HepG2 (cell line): ENCODE measurements at regions not wholly inside any gene's neighbourhood (a gene's known extent, or its start where the extent isn't known, plus 50 kb on each side); places are given as distances from the start of the nearest gene placed in this dataset.

Experiments used
- ATAC-seq: fragments of 200-7000 bp; cut with Tn5 transposase; 3 replicates; pipeline ENCODE4 v1.9.1; 2020; ENCODE audit warnings: mild to moderate bottlenecking, moderate library complexity
- BruUV-seq: library from RNA; stranded (reverse); fragments of 400-500 nt; replicated peaks from 2 replicates; lab custom pipeline; 2021; lab: Mats Ljungman, UMichigan
- CTCF ChIA-PET: fragments of 300-600 bp; formaldehyde crosslinking; extraction: SDS; loops from one replicate; lab custom pipeline; 2021; ENCODE audit warnings: low total read pairs, inconsistent platforms, low intra/inter-chr PET ratio; lab: Yijun Ruan, JAX
- POLR2A ChIA-PET: fragments of 350-600 bp; sonication (Branson Sonifier 250); formaldehyde crosslinking; loops from one replicate; lab custom pipeline; 2020; ENCODE audit warnings: antibody characterized with exemption, inconsistent platforms; lab: Yijun Ruan, JAX
- DNase-seq: peaks from one replicate; pipeline ENCODE4 v3.0.0-alpha.2; 2015; ENCODE audit warnings: low spot score
- FAIRE-seq: peaks from 3 replicates; lab custom pipeline; 2011; peaks lifted over from hg19 to GRCh38; lab: Jason Lieb, UNC
- H2AFZ ChIP-seq: one replicate; pipeline ENCODE4 v1.6.1; 2011; ENCODE audit warnings: low read length, inconsistent platforms
- H3K27ac ChIP-seq: fragments of 300-600 bp; 3 replicates; pipeline ENCODE4 v1.8.0; 2011; ENCODE audit warnings: mixed run types, mild to moderate bottlenecking, mixed read lengths, low read length, inconsistent platforms; ENCODE audit not compliant: insufficient read depth; ENCODE audit errors: extremely low read length
- H3K27me3 ChIP-seq, 2 experiments: fragments of 200-600 bp in 1 of 2; 2 replicates in 1 of 2; 3 replicates in 1 of 2; pipeline versions ENCODE4 v1.6.0 to v1.8.0; 2011; ENCODE audit warnings: low read length in 2 of 2, mild to moderate bottlenecking in 2 of 2, moderate library complexity in 2 of 2, inconsistent platforms in 1 of 2; ENCODE audit not compliant: insufficient read depth in 2 of 2, control insufficient read depth in 1 of 2
- H3K36me3 ChIP-seq, 2 experiments: fragments of 200-600 bp in 1 of 2; replicated peaks in 1 of 2; 2 replicates in 1 of 2; 3 replicates in 1 of 2; pipeline versions ENCODE4 v1.5.1 to v1.8.0; 2011; ENCODE audit warnings: low read length in 2 of 2, inconsistent platforms in 1 of 2; ENCODE audit not compliant: insufficient read depth in 2 of 2, control insufficient read depth in 1 of 2
- H3K4me1 ChIP-seq: 2 replicates; pipeline ENCODE4 v1.5.1; 2012; ENCODE audit warnings: low read length, inconsistent platforms; ENCODE audit not compliant: insufficient read depth
- H3K4me2 ChIP-seq: 2 replicates; pipeline ENCODE4 v1.6.0; 2011; ENCODE audit warnings: low read depth, low read length, inconsistent platforms
- H3K4me3 ChIP-seq, 3 experiments: fragments of 200-600 bp in 1 of 3; sonication (generic), shearing (Covaris generic) in 1 of 3; replicated peaks in 1 of 3; 2 replicates each; pipeline ENCODE4 v1.5.1; 2011 to 2016; ENCODE audit warnings: low read length in 3 of 3, inconsistent platforms in 2 of 3, low read depth in 2 of 3, mild to moderate bottlenecking in 2 of 3, control low read depth in 1 of 3, mixed read lengths in 1 of 3; ENCODE audit not compliant: insufficient read depth in 1 of 3
- H3K79me2 ChIP-seq: one replicate; pipeline ENCODE4 v1.6.1; 2011; ENCODE audit warnings: low read length, inconsistent platforms; ENCODE audit not compliant: insufficient read depth
- H3K9ac ChIP-seq: 2 replicates; pipeline ENCODE4 v1.6.0; 2011; ENCODE audit warnings: mild to moderate bottlenecking, low read depth, low read length, inconsistent platforms; ENCODE audit not compliant: insufficient read depth
- H3K9me3 ChIP-seq: 2 replicates; pipeline ENCODE4 v1.5.1; 2012; ENCODE audit warnings: mild to moderate bottlenecking, low read length
- H4K20me1 ChIP-seq: 2 replicates; pipeline ENCODE4 v1.6.0; 2011; ENCODE audit warnings: inconsistent platforms, mild to moderate bottlenecking, low read length, moderate library complexity; ENCODE audit not compliant: insufficient read depth
- HCFC1 ChIP-seq: fragments of 150-350 bp; IDR thresholded peaks from 2 replicates; pipeline ENCODE4 v1.6.1; 2014; ENCODE audit warnings: low read depth, low read length
- MIER2 ChIP-seq: IDR thresholded peaks from 2 replicates; pipeline ENCODE4 v1.6.1; 2016; ENCODE audit warnings: missing biosample characterization, missing genetic modification reagents
- NR3C1 ChIP-seq: sonication (generic); formaldehyde crosslinking; IDR thresholded peaks from 2 replicates; pipeline ENCODE4 v1.4.0; 2020; ENCODE audit warnings: missing genetic modification reagents
- SMAD9 ChIP-seq: sonication (generic); formaldehyde crosslinking; IDR thresholded peaks from 2 replicates; pipeline ENCODE4 v1.5.1; 2020; ENCODE audit warnings: mild to moderate bottlenecking, missing genetic modification reagents
- ZFP82 ChIP-seq: sonication (generic); formaldehyde crosslinking; IDR thresholded peaks from 2 replicates; pipeline ENCODE4 v1.5.1; 2020; ENCODE audit warnings: mild to moderate bottlenecking, missing genetic modification reagents, borderline replicate concordance
- ZFP90 ChIP-seq: sonication (generic); formaldehyde crosslinking; IDR thresholded peaks from 2 replicates; pipeline ENCODE4 v1.8.0; 2022; ENCODE audit warnings: missing genetic modification reagents, mild to moderate bottlenecking, inconsistent platforms, borderline replicate concordance
- ZNF224 ChIP-seq: sonication (generic); formaldehyde crosslinking; IDR thresholded peaks from 2 replicates; pipeline ENCODE4 v1.5.0; 2020; ENCODE audit warnings: mild to moderate bottlenecking, missing genetic modification reagents
- ZNF546 ChIP-seq: sonication (generic); formaldehyde crosslinking; conservative IDR thresholded peaks from 2 replicates; pipeline ENCODE4 v1.8.1; 2023; ENCODE audit warnings: mild to moderate bottlenecking, missing genetic modification reagents
- ZNF556 ChIP-seq: sonication (generic); formaldehyde crosslinking; IDR thresholded peaks from 2 replicates; pipeline ENCODE4 v1.4.0; 2020; ENCODE audit warnings: mild to moderate bottlenecking, missing genetic modification reagents, borderline replicate concordance
- ZNF891 ChIP-seq: sonication (generic); formaldehyde crosslinking; IDR thresholded peaks from 2 replicates; pipeline ENCODE4 v1.5.0; 2020; ENCODE audit warnings: mild to moderate bottlenecking, missing genetic modification reagents
- WGBS: methylation state at CpG from one replicate; pipeline ENCODE4 v1.1.6; 2017; ENCODE audit warnings: low lambda C conversion rate; 5-methylcytosine and 5-hydroxymethylcytosine counted together
- in situ Hi-C: cut with HindIII; loops from 2 replicates; pipeline ENCODE4 v1.10.0; 2017; ENCODE audit warnings: low pct_unique_long_range_greater_than_20kb; ENCODE audit not compliant: extremely low pct_ligation_motif_present
- intact Hi-C: fragments of 100-400 bp; cut with micrococcal nuclease; formaldehyde crosslinking; loops from one replicate; pipeline ENCODE4 v1.10.0; 2022; ENCODE audit not compliant: unreplicated experiment
- TF ChIP-seq, protein P1 (sequence below): sonication (generic); formaldehyde crosslinking; IDR thresholded peaks from 2 replicates; pipeline ENCODE4 v1.8.1; 2023; ENCODE audit warnings: mild to moderate bottlenecking, moderate library complexity, missing genetic modification reagents
- TF ChIP-seq, protein P2 (sequence below): sonication (generic); formaldehyde crosslinking; IDR thresholded peaks from 2 replicates; pipeline ENCODE4 v1.4.0; 2020; ENCODE audit warnings: missing genetic modification reagents, borderline replicate concordance
- TF ChIP-seq, protein P3 (sequence below): sonication (generic); formaldehyde crosslinking; IDR thresholded peaks from 2 replicates; pipeline ENCODE4 v1.4.0; 2020; ENCODE audit warnings: missing genetic modification reagents, borderline replicate concordance

DNA sequence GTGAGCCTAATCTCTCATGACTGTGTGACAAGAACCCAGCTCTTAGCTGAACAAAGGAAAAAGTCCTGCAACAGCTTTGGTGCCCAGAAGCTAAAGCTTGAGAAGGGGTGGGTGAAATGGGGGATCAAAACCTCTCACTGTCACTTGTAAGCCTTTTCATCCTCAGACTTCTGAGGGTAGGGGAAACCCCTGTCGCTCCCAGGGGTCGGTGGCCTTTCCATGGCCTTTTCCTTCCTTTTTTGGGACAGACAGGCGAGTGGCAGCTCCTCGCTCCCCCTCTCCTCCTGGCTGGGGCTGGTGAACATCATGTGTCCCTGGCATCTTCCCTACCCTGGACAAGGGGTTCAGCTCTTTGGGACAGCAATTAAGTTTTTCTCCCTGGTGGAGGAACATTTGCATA lies 78.2 kb downstream of the FAM47A start:
- intact Hi-C loops, result no loop called here
- ChIA-PET POLR2A (no interaction called here), CTCF (no interaction called here)
- Histone ChIP-seq H2AFZ (no peak overlapping the region), H3K27ac (no peak overlapping the region), H3K4me2 (no peak overlapping the region), H3K27me3 (no peaks in the 10 kb centered on the region), H3K79me2 (no peaks in the 10 kb centered on the region), H3K9me3 (peaks cover 65% of the 10 kb centered on the region), H3K4me3 (no peak overlapping the region), H3K36me3 (no peaks in the 10 kb centered on the region), H3K4me1 (no peaks in the 10 kb centered on the region), H3K9ac (no peak overlapping the region), H4K20me1 (no peaks in the 10 kb centered on the region)
- ATAC-seq (no peak), DNase-seq (no peak), FAIRE-seq (no peak)
- no TSS peak for BruUV-seq
- WGBS, result no CpG with 5 or more reads among the region's 4 CpGs
- in situ Hi-C loops, result no loop called here
- TF ChIP-seq ZNF224 (CRISPR knock-in tag), result no peak
- no peak for TF ChIP-seq NR3C1 (CRISPR knock-in tag)
- no peak for TF ChIP-seq MIER2
- TF ChIP-seq, protein P1, sequence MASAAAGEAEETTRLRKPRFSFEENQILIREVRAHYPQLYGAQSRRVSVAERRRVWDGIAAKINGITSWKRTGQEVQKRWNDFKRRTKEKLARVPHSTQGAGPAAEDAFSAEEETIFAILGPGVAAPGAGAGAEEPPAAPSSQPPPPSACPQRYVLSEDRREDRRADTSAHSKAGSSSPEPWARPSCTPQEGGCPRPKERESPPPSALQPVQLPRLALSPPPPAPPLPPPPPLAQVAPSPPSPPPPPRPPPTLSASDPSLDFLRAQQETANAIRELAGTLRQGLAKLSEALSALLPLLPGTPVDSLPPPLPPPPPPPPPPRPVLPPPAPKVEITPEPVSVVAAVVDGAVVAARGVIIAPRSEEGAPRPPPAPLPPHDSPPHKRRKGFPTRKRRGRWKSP (CRISPR knock-in tag), result no peak
- no peak for TF ChIP-seq ZNF556 (CRISPR knock-in tag)
- TF ChIP-seq, protein P2, sequence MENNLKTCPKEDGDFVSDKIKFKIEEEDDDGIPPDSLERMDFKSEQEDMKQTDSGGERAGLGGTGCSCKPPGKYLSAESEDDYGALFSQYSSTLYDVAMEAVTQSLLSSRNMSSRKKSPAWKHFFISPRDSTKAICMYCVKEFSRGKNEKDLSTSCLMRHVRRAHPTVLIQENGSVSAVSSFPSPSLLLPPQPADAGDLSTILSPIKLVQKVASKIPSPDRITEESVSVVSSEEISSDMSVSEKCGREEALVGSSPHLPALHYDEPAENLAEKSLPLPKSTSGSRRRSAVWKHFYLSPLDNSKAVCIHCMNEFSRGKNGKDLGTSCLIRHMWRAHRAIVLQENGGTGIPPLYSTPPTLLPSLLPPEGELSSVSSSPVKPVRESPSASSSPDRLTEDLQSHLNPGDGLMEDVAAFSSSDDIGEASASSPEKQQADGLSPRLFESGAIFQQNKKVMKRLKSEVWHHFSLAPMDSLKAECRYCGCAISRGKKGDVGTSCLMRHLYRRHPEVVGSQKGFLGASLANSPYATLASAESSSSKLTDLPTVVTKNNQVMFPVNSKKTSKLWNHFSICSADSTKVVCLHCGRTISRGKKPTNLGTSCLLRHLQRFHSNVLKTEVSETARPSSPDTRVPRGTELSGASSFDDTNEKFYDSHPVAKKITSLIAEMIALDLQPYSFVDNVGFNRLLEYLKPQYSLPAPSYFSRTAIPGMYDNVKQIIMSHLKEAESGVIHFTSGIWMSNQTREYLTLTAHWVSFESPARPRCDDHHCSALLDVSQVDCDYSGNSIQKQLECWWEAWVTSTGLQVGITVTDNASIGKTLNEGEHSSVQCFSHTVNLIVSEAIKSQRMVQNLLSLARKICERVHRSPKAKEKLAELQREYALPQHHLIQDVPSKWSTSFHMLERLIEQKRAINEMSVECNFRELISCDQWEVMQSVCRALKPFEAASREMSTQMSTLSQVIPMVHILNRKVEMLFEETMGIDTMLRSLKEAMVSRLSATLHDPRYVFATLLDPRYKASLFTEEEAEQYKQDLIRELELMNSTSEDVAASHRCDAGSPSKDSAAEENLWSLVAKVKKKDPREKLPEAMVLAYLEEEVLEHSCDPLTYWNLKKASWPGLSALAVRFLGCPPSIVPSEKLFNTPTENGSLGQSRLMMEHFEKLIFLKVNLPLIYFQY (CRISPR knock-in tag), result no peak
- TF ChIP-seq ZFP90 (CRISPR knock-in tag), result no peak
- TF ChIP-seq ZNF546 (CRISPR knock-in tag), result no peak
- TF ChIP-seq ZNF891 (CRISPR knock-in tag), result no peak
- TF ChIP-seq, protein P3, sequence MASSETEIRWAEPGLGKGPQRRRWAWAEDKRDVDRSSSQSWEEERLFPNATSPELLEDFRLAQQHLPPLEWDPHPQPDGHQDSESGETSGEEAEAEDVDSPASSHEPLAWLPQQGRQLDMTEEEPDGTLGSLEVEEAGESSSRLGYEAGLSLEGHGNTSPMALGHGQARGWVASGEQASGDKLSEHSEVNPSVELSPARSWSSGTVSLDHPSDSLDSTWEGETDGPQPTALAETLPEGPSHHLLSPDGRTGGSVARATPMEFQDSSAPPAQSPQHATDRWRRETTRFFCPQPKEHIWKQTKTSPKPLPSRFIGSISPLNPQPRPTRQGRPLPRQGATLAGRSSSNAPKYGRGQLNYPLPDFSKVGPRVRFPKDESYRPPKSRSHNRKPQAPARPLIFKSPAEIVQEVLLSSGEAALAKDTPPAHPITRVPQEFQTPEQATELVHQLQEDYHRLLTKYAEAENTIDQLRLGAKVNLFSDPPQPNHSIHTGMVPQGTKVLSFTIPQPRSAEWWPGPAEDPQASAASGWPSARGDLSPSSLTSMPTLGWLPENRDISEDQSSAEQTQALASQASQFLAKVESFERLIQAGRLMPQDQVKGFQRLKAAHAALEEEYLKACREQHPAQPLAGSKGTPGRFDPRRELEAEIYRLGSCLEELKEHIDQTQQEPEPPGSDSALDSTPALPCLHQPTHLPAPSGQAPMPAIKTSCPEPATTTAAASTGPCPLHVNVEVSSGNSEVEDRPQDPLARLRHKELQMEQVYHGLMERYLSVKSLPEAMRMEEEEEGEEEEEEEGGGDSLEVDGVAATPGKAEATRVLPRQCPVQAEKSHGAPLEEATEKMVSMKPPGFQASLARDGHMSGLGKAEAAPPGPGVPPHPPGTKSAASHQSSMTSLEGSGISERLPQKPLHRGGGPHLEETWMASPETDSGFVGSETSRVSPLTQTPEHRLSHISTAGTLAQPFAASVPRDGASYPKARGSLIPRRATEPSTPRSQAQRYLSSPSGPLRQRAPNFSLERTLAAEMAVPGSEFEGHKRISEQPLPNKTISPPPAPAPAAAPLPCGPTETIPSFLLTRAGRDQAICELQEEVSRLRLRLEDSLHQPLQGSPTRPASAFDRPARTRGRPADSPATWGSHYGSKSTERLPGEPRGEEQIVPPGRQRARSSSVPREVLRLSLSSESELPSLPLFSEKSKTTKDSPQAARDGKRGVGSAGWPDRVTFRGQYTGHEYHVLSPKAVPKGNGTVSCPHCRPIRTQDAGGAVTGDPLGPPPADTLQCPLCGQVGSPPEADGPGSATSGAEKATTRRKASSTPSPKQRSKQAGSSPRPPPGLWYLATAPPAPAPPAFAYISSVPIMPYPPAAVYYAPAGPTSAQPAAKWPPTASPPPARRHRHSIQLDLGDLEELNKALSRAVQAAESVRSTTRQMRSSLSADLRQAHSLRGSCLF (CRISPR knock-in tag), result no peak
- no peak for TF ChIP-seq ZFP82 (CRISPR knock-in tag)
- TF ChIP-seq HCFC1, result no peak
- no peak for TF ChIP-seq SMAD9 (CRISPR knock-in tag)
